ENCODE measurements at regions not wholly inside any gene's neighbourhood (a gene's known extent, or its start where the extent isn't known, plus 50 kb on each side); places are given as distances from the start of the nearest gene placed in this dataset.

- no peaks in the 10 kb centered on the region for H3K36me3 ChIP-seq (replicated peaks; ENCODE audit: control insufficient read depth, insufficient read depth, low read length)
- no peak overlapping the region for H3K4me3 ChIP-seq (ENCODE audit: insufficient read depth, low read depth, low read length)
- peak; percentile 66 for DNase-seq
- no peaks in the 10 kb centered on the region for H3K27me3 ChIP-seq (ENCODE audit: control insufficient read depth, insufficient read depth, low read length)
Measured at GRCh38 chr10:131654471-131655087, 246.2 kb upstream of the PPP2R2D start.

GRCh38 chr10:131655101-131655849, 245.5 kb upstream of the PPP2R2D start:
- DNase-seq = peak; percentile 59
- H3K36me3 ChIP-seq (replicated peaks; ENCODE audit: control insufficient read depth, insufficient read depth, low read length) = no peaks in the 10 kb centered on the region
- H3K4me3 ChIP-seq (ENCODE audit: insufficient read depth, low read depth, low read length) = no peak overlapping the region
- no peaks in the 10 kb centered on the region for H3K27me3 ChIP-seq (ENCODE audit: control insufficient read depth, insufficient read depth, low read length)

GRCh38 chr10:131656009-131656408, 244.8 kb upstream of the PPP2R2D start:
- no peaks in the 10 kb centered on the region for H3K36me3 ChIP-seq (replicated peaks; ENCODE audit: control insufficient read depth, insufficient read depth, low read length)
- no peak for DNase-seq
- H3K4me3 ChIP-seq (ENCODE audit: insufficient read depth, low read depth, low read length) = no peak overlapping the region
- no peaks in the 10 kb centered on the region for H3K27me3 ChIP-seq (ENCODE audit: control insufficient read depth, insufficient read depth, low read length)

GRCh38 chr10:131656431-131656841, 244.4 kb upstream of the PPP2R2D start:
- Histone ChIP-seq H3K36me3 (replicated peaks; ENCODE audit: control insufficient read depth, insufficient read depth, low read length) (no peaks in the 10 kb centered on the region), H3K4me3 (ENCODE audit: insufficient read depth, low read depth, low read length) (no peak overlapping the region), H3K27me3 (ENCODE audit: control insufficient read depth, insufficient read depth, low read length) (no peaks in the 10 kb centered on the region)
- no peak for DNase-seq

GRCh38 chr10:131657318-131657984, 243.4 kb upstream of the PPP2R2D start:
- Histone ChIP-seq H3K27me3 (ENCODE audit: control insufficient read depth, insufficient read depth, low read length) (no peaks in the 10 kb centered on the region), H3K36me3 (replicated peaks; ENCODE audit: control insufficient read depth, insufficient read depth, low read length) (no peaks in the 10 kb centered on the region), H3K4me3 (ENCODE audit: insufficient read depth, low read depth, low read length) (no peak overlapping the region)
- DNase-seq = no peak

GRCh38 chr10:131657985-131658330, 242.8 kb upstream of the PPP2R2D start:
- H3K36me3 ChIP-seq (replicated peaks; ENCODE audit: control insufficient read depth, insufficient read depth, low read length) = no peaks in the 10 kb centered on the region
- no peaks in the 10 kb centered on the region for H3K27me3 ChIP-seq (ENCODE audit: control insufficient read depth, insufficient read depth, low read length)
- no peak for DNase-seq
- no peak overlapping the region for H3K4me3 ChIP-seq (ENCODE audit: insufficient read depth, low read depth, low read length)

- H3K36me3 ChIP-seq (replicated peaks; ENCODE audit: control insufficient read depth, insufficient read depth, low read length) = no peaks in the 10 kb centered on the region
- no peak overlapping the region for H3K4me3 ChIP-seq (ENCODE audit: insufficient read depth, low read depth, low read length)
- H3K27me3 ChIP-seq (ENCODE audit: control insufficient read depth, insufficient read depth, low read length) = no peaks in the 10 kb centered on the region
- no peak for DNase-seq
Measured at GRCh38 chr10:131658476-131659110, 242.2 kb upstream of the PPP2R2D start.

- no peaks in the 10 kb centered on the region for H3K36me3 ChIP-seq (replicated peaks; ENCODE audit: control insufficient read depth, insufficient read depth, low read length)
- DNase-seq = peak; percentile 19
- no peaks in the 10 kb centered on the region for H3K27me3 ChIP-seq (ENCODE audit: control insufficient read depth, insufficient read depth, low read length)
- no peak overlapping the region for H3K4me3 ChIP-seq (ENCODE audit: insufficient read depth, low read depth, low read length)
Measured at GRCh38 chr10:131660427-131660826, 240.4 kb upstream of the PPP2R2D start.

GRCh38 chr10:131662851-131663250, 238.0 kb upstream of the PPP2R2D start:
- DNase-seq = peak; percentile 36
- Histone ChIP-seq H3K36me3 (replicated peaks; ENCODE audit: control insufficient read depth, insufficient read depth, low read length) (no peaks in the 10 kb centered on the region), H3K4me3 (ENCODE audit: insufficient read depth, low read depth, low read length) (no peak overlapping the region), H3K27me3 (ENCODE audit: control insufficient read depth, insufficient read depth, low read length) (no peaks in the 10 kb centered on the region)

GRCh38 chr10:131663351-131663750, 237.5 kb upstream of the PPP2R2D start:
- no peak for DNase-seq
- Histone ChIP-seq H3K27me3 (ENCODE audit: control insufficient read depth, insufficient read depth, low read length) (no peaks in the 10 kb centered on the region), H3K4me3 (ENCODE audit: insufficient read depth, low read depth, low read length) (no peak overlapping the region), H3K36me3 (replicated peaks; ENCODE audit: control insufficient read depth, insufficient read depth, low read length) (no peaks in the 10 kb centered on the region)

GRCh38 chr10:131666091-131666490, 234.7 kb upstream of the PPP2R2D start:
- Histone ChIP-seq H3K27me3 (ENCODE audit: control insufficient read depth, insufficient read depth, low read length) (no peaks in the 10 kb centered on the region), H3K4me3 (ENCODE audit: insufficient read depth, low read depth, low read length) (no peak overlapping the region), H3K36me3 (replicated peaks; ENCODE audit: control insufficient read depth, insufficient read depth, low read length) (no peaks in the 10 kb centered on the region)
- no peak for DNase-seq

GRCh38 chr10:131667047-131667446, 233.8 kb upstream of the PPP2R2D start:
- Histone ChIP-seq H3K36me3 (replicated peaks; ENCODE audit: control insufficient read depth, insufficient read depth, low read length) (no peaks in the 10 kb centered on the region), H3K27me3 (ENCODE audit: control insufficient read depth, insufficient read depth, low read length) (no peaks in the 10 kb centered on the region), H3K4me3 (ENCODE audit: insufficient read depth, low read depth, low read length) (no peak overlapping the region)
- no peak for DNase-seq

- Histone ChIP-seq H3K27me3 (ENCODE audit: control insufficient read depth, insufficient read depth, low read length) (no peaks in the 10 kb centered on the region), H3K4me3 (ENCODE audit: insufficient read depth, low read depth, low read length) (no peak overlapping the region), H3K36me3 (replicated peaks; ENCODE audit: control insufficient read depth, insufficient read depth, low read length) (no peaks in the 10 kb centered on the region)
- DNase-seq = no peak
Measured at GRCh38 chr10:131667561-131667960, 233.2 kb upstream of the PPP2R2D start.

- Histone ChIP-seq H3K27me3 (ENCODE audit: control insufficient read depth, insufficient read depth, low read length) (no peaks in the 10 kb centered on the region), H3K4me3 (ENCODE audit: insufficient read depth, low read depth, low read length) (no peak overlapping the region), H3K36me3 (replicated peaks; ENCODE audit: control insufficient read depth, insufficient read depth, low read length) (no peaks in the 10 kb centered on the region)
- DNase-seq = no peak
Measured at GRCh38 chr10:131668903-131669302, 231.9 kb upstream of the PPP2R2D start.

GRCh38 chr10:131669838-131670237, 231.0 kb upstream of the PPP2R2D start:
- H3K27me3 ChIP-seq (ENCODE audit: control insufficient read depth, insufficient read depth, low read length) = no peaks in the 10 kb centered on the region
- H3K36me3 ChIP-seq (replicated peaks; ENCODE audit: control insufficient read depth, insufficient read depth, low read length) = no peaks in the 10 kb centered on the region
- DNase-seq = no peak
- H3K4me3 ChIP-seq (ENCODE audit: insufficient read depth, low read depth, low read length) = no peak overlapping the region
